HG02571 (cell line): ENCODE measurements at regions not wholly inside any gene's neighbourhood (a gene's known extent, or its start where the extent isn't known, plus 50 kb on each side); places are given as distances from the start of the nearest gene placed in this dataset.

Experiments
- ATAC-seq: cut with Tn5 transposase; IDR thresholded peaks from one replicate; pipeline ENCODE4 v1.9.1; 2021; ENCODE audit warnings: mild to moderate bottlenecking, moderate library complexity; ENCODE audit not compliant: unreplicated experiment

- ATAC-seq, result no peak
Observed at GRCh38 chr12:89977405-89978085, 268.9 kb upstream of the ATP2B1 start.

DNA sequence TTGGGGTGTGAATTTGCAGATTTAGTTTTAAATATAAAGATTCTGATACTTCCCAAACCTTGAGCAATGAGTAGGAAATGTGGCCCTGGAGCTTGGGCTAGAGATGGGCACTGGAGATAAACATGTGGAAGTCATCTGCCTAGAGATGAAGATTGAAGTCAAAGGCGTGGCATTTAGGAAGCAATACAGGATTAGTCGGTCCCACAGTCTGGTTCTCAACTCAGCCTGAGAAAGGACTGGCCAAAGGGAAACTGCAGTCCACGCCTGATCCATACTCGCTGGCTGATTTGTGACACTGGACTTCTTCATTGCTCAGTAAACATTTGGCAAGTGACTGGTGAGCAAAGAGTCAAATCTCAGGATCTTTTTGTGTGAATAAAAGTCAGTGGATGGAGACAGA lies 268.2 kb upstream of the ATP2B1 start:
- ATAC-seq, result no peak

GRCh38 chr12:89975574-89975973 lies 266.9 kb upstream of the ATP2B1 start:
- no peak for ATAC-seq

- no peak for ATAC-seq
Observed at GRCh38 chr12:89971880-89972279, 263.2 kb upstream of the ATP2B1 start.

DNA sequence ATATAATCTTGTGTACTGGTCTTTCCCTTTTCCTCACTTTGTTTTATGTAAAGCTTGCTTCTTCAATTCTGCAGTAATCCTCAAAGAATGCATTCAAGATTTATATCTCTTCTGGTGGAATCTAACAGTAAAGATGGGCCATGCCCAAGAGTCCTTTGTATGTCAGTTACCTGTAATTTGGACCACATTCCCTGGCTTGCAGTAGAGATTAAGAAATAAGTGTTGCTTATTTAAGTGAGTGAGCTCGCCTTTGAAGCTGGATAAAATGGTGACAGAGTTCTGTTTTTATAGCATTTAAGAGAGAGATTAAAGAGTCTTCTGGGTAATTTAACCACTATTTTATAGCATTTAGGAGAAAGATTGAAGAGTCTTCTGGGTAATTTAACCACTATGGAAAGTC lies 262.1 kb upstream of the ATP2B1 start:
- ATAC-seq, result no peak

- ATAC-seq, result no peak
Observed at GRCh38 chr12:89969093-89969492, 260.5 kb upstream of the ATP2B1 start.

DNA sequence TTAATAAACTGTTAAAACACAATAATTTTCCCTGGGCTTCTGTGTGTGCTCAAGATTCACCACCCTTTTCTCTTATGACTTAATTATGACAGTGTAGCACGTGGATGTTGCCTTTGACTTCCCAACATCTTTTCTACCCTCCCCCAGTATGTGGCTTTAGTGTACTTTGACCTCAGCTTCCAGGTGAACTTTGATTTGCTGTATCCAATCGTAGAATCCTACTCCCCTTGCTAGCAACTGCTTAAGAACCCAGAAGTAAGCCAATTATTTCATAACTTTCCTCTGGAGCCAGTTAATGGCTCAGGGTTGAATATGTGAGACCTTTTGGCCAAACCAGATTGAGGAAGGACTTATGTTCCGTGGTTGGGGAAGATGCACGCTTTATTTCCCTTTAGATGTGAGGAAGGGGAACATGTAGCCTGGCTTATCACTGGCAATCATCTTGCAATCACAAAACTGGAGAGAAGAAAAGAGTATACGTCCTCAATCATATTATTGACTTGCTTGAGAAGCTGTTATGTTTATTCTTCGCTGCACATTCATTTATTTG lies 259.6 kb upstream of the ATP2B1 start:
- ATAC-seq, result no peak

GRCh38 chr12:89966495-89967240 lies 258.0 kb upstream of the ATP2B1 start:
- no peak for ATAC-seq

- no peak for ATAC-seq
Observed at GRCh38 chr12:89965993-89966392, 257.4 kb upstream of the ATP2B1 start.

DNA sequence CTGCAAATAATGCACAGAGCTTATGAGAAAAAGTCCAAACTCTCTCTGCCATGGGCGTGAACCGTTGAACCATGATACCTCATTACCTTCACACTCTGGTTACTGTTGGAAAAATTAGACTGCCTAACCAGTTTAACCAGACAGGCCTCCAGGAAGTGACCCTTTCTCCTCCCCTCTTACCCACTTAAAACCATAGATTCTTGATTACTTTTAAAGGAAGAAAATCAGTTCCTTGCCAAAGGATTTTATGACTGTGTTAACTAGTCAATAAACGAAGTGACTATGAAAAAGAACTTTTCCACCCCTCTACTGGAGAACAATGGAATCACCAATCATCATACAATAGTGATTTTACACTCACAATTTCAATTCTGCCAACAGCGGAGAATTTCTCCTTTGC lies 254.0 kb upstream of the ATP2B1 start:
- ATAC-seq, result no peak

DNA sequence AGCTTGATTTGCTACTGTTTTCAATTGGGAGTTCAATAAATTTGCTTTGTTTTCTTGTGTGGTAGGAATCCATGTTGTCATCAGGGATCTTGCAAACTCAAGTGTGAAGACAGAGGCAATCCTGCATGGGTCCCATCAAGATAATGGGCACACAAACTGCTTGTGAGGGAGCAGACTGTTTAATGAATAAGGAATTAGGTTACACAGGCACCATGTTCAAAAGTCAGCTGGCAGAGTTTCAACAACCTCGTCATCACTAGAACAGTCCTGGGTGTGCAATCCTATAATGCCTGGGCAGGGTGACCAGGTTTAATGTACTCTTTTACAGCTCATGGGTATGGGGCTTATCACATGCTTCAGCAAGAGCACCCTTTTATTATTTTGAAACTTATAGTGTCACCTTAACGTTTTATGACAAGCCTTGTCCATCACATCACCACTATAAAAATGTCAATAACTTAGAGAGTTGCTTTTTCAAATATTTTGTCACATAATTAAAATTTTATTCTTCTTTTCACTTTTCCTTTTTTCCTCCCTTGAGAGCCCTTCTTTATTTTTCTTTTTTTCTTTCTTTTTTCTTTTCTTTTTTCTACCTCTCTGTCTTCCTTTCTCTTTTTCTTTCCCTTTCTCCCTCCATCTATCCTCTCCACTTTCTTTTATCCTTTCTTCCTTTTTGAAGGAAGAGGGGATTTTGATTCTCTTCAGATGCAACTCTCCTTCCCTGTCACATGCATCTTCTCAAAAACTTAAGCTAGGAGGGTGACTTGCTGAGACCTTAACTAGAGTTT lies 252.2 kb upstream of the ATP2B1 start:
- ATAC-seq, result peak; percentile 42

DNA sequence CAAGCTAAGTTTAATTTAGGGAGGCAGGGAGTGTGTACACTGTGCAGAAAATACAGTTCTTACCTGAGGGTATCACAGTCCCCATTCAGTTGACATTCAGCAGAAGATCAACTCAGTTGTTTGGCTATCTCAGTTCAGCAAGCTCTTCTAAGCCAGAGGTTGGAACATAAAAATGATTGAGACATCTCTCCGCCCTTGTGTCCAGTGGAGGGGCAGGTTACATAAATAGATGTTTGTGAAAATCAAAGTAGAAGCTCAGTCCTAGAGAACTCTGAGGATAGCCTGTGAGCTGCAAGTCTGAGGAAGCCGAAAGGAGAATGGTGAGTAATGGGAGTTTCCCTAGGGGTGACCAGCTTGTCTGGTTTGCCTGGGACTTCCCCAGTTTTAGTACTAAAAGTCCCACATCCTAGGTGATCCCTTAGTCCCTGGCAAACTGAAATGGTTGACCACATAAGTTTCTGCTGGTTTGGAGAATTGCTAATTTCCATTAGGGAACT lies 251.4 kb upstream of the ATP2B1 start:
- peak; percentile 94 for ATAC-seq

GRCh38 chr12:89959179-89959578 lies 250.5 kb upstream of the ATP2B1 start:
- no peak for ATAC-seq

GRCh38 chr12:89954259-89954658 lies 245.6 kb upstream of the ATP2B1 start:
- ATAC-seq, result no peak

- no peak for ATAC-seq
Observed at GRCh38 chr12:89951694-89952060, 243.0 kb upstream of the ATP2B1 start.

- no peak for ATAC-seq
Observed at GRCh38 chr12:89951050-89951693, 242.5 kb upstream of the ATP2B1 start.

DNA sequence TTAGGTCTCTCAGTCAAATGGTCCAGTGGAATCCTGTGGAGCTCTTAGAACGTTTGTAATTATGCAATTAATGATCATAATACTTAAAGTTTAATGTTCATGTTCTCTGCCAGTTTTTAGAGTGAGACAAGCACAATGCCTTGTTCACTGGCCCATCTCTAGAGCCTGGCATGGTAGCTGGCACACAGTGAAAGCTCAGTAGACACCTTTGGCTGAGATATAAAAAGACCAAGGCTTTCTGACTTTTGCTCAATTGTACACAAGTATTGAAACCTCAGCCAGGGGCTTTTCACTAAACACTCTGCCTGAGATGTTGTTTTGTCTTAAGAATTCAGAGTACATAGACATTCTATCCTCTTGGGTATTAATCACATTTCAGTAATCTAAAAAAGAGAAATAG lies 241.8 kb upstream of the ATP2B1 start:
- peak; percentile 45 for ATAC-seq

- peak; percentile 90 for ATAC-seq
Observed at GRCh38 chr12:89949457-89950195, 241.0 kb upstream of the ATP2B1 start.

DNA sequence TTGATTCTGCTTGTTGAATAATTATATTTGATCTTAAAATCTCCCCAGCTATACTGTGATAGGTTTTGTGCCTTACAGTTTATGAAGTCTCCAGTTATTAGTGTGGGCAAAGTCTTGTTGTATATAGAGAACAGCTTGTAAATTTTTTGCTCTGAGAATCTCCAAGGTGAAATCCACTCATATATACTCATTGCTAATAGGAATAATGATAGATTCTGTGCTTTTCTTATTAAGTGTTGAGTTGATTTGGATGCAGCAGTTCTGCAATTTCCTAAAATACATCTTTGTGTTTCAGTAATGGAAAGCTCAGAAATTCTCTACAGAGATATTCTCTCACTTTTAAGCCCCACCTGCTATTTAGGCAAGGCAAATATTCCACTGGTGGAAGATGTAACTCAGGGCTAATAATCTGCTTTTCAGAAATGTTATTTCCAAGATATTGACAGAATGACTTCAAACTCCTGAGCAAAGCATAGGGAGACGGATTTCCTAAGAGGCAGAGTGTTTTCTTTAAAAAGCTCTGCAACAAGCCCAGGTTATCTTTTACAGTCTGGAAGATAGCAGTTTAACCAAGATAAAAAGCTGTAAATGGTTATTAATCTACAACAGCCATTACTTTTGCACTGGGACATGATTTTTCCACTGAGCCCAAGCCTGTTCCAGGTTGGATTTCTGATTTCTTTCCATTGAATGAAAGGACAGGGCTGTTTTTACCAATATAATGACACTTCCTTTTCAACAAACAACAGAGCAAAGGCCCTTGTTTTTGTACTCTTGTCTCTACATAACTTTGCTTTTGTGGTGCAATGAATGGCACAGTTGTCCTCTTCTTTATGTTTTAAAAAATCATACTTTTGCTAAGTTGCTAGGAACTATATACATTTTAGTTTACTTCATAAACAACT lies 239.9 kb upstream of the ATP2B1 start:
- no peak for ATAC-seq
